ENCODE measurements at regions not wholly inside any gene's neighbourhood (a gene's known extent, or its start where the extent isn't known, plus 50 kb on each side); places are given as distances from the start of the nearest gene placed in this dataset.

DNA sequence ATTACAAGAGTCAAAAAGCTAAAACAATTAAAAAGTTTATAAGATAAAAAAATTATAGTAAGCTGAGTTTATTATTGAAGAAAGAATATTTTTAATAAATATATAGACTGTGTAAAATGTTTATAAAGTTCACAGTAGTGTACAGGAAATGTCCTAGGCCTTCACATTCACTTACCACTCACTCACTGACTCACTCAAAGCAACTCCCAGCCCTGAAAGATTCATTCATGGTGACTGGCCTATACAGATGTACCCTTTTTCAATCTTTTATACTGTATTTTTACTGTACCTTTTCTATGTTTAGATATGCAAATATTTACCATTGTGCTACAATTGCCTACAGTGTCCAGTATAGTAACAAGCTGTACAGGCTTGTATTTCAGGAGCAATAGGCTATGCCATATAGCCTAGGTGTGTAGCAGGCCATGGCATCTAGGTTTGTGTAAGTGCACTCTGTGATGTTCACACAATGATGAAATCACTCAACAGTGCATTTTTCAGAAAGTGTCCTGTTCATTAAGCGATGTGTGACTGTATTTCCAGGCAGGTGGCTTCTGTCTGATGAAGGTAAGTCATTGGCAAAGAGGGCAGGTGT lies 130.2 kb downstream of the BTBD3 start:
- no peak for TF ChIP-seq POLR2A (IDR thresholded peaks at IDR 0.05)
- TF ChIP-seq, protein P1, sequence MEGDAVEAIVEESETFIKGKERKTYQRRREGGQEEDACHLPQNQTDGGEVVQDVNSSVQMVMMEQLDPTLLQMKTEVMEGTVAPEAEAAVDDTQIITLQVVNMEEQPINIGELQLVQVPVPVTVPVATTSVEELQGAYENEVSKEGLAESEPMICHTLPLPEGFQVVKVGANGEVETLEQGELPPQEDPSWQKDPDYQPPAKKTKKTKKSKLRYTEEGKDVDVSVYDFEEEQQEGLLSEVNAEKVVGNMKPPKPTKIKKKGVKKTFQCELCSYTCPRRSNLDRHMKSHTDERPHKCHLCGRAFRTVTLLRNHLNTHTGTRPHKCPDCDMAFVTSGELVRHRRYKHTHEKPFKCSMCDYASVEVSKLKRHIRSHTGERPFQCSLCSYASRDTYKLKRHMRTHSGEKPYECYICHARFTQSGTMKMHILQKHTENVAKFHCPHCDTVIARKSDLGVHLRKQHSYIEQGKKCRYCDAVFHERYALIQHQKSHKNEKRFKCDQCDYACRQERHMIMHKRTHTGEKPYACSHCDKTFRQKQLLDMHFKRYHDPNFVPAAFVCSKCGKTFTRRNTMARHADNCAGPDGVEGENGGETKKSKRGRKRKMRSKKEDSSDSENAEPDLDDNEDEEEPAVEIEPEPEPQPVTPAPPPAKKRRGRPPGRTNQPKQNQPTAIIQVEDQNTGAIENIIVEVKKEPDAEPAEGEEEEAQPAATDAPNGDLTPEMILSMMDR (IDR thresholded peaks at IDR 0.05): no peak
- 100% methylated on average over 1 of the region's 1 CpG for WGBS, 2 donors
- DNase-seq (ENCODE audit: low spot score in 2 of 2): no peak
- intact Hi-C loops (cut with DNase I; ENCODE audit: low total_unique reads): no loop called here
- no peak overlapping the region for H3K4me3 ChIP-seq (ENCODE audit: low read depth, poor library complexity, severe bottlenecking)

DNA sequence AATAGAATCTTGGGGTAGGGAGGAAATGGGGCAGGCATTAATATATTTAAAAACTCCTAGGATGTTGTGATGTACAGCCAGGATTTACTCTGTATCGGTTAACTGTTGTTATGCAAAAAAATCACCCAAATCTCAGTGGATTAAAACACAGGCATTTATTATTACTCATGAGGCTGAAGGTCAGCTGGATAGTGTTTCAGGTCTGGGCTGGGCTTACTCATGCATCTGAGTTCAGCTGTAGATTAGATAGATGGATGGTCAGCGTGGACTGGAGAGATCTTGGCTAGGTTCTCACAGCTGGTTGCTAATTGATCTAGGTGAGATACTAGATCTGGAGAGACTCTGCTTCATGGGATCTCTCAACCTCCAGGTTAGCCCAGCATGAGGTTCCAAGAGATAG lies 131.4 kb downstream of the BTBD3 start:
- H3K4me3 ChIP-seq (ENCODE audit: low read depth, poor library complexity, severe bottlenecking): no peak overlapping the region
- intact Hi-C loops (cut with DNase I; ENCODE audit: low total_unique reads): no loop called here
- DNase-seq (ENCODE audit: low spot score in 2 of 2): no peak
- 93 to 96% methylated on average over 2 of the region's 2 CpGs for WGBS, 2 donors
- no peak for TF ChIP-seq POLR2A (IDR thresholded peaks at IDR 0.05)
- TF ChIP-seq, protein P1 (IDR thresholded peaks at IDR 0.05): no peak

DNA sequence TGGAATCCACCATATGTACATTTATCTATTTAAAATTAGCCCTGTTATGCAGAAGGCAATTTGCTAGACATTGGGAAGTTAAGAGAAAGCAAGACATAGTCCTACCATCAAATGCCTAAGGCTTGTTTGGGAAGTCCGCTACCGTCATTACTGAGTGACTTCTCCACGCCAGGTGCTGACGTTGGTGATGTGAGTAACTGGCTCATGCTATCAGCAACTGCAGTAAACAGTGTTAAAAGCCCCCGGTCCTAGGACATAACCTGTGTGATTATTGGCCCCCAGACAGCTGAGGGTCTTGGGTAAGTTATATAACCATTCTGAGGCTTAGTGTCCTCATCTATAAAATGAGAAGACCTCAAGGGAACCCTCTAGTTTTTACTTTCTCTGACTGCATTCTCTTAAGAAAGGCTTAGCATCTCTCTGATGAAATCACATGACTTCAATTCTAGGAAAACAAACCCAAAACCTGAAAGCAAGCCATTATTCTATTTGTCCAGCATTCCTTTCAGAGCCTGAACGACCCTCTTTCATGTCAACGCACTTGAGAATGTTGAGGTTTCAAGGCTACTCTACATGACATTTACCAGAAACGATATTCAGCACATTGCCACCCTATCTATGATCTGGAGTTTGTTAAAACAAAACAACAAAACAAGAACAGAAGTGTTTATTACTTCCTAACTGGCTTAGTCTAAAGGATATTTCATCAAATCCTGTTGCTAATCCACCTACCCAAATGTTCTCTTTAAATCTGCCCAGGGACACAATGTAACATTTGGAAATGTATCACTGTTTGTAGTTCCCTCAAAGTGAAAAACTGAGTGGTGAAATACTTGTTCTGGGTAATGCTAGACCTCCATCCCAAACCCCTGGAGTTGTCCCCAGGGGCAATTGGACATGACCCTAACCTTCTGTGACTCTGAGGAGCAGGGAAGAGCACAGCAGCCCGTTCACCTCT lies 133.8 kb downstream of the BTBD3 start:
- intact Hi-C loops (cut with DNase I; ENCODE audit: low total_unique reads): no loop called here
- 81 to 82% methylated on average over 9 of the region's 9 CpGs for WGBS, 2 donors
- TF ChIP-seq, protein P1 (IDR thresholded peaks at IDR 0.05): no peak
- no peak for TF ChIP-seq POLR2A (IDR thresholded peaks at IDR 0.05)
- no peak overlapping the region for H3K4me3 ChIP-seq (ENCODE audit: low read depth, poor library complexity, severe bottlenecking)
- no peak for DNase-seq (ENCODE audit: low spot score in 2 of 2)

DNA sequence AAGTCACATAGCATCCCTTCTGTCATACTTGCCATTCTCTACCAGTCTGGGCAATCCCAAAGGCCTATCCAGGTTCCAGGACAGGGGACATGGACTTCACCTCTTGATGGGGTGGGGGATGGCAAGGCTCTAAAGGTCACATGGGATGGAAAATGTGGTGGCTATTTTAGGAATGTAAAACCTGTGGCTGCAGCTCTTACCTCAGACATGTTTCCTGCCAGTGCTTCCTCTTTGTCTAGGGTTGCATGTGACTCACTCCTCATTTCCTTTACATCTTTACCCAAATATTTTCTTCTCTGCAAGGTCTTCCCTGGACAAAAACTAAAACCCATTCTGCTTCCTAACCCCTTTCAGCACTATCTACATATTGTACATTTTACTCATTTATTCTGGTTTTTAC lies 135.7 kb downstream of the BTBD3 start:
- no peak for TF ChIP-seq POLR2A (IDR thresholded peaks at IDR 0.05)
- TF ChIP-seq, protein P1 (IDR thresholded peaks at IDR 0.05): no peak
- no peak overlapping the region for H3K4me3 ChIP-seq (ENCODE audit: low read depth, poor library complexity, severe bottlenecking)
- no peak for DNase-seq (ENCODE audit: low spot score in 2 of 2)
- intact Hi-C loops (cut with DNase I; ENCODE audit: low total_unique reads): no loop called here

DNA sequence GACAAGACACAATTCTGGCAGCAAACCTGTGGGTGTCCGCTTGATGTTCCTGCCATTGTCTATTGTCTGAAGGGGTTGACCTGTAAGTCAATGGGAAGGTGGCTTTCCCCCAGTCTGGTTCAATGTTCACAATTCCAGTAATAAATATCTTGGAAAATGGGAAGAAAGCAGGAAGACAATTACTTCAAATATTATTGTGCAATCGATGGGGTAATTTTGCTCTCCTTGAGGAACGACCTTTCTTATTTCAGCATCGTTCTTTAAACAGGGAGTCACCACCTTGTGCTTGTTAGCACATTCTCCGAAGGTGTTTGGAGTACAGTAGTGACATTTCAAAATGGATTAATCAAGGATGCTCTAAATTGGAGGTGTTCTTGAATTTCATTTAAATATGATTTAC lies 136.9 kb downstream of the BTBD3 start:
- TF ChIP-seq, protein P1 (IDR thresholded peaks at IDR 0.05): no peak
- no peak for TF ChIP-seq POLR2A (IDR thresholded peaks at IDR 0.05)

More for the DNA sequence above, 136.9 kb downstream of the BTBD3 start:
- DNase-seq (ENCODE audit: low spot score in 2 of 2): no peak
- intact Hi-C loops (cut with DNase I; ENCODE audit: low total_unique reads): no loop called here
- 84 to 88% methylated on average over 5 of the region's 5 CpGs for WGBS, 2 donors
- H3K4me3 ChIP-seq (ENCODE audit: low read depth, poor library complexity, severe bottlenecking): no peak overlapping the region

Measured in lower leg skin (tissue), 4 donors.